GM12892 (cell line): ENCODE measurements at regions not wholly inside any gene's neighbourhood (a gene's known extent, or its start where the extent isn't known, plus 50 kb on each side); places are given as distances from the start of the nearest gene placed in this dataset.

Experiments
- POLR2A ChIP-seq: IDR thresholded peaks from 2 replicates; pipeline ENCODE4 v1.6.1; 2011; ENCODE audit warnings: low read depth, low read length, control low read depth
- POLR2AphosphoS5 ChIP-seq: IDR thresholded peaks from 2 replicates; pipeline ENCODE4 v1.6.1; 2011; ENCODE audit warnings: low read depth, low read length, control low read depth
- TAF1 ChIP-seq: IDR thresholded peaks from 2 replicates; pipeline ENCODE4 v1.6.1; 2011; ENCODE audit warnings: low read depth, mild to moderate bottlenecking, control low read depth, low read length, borderline replicate concordance

DNA sequence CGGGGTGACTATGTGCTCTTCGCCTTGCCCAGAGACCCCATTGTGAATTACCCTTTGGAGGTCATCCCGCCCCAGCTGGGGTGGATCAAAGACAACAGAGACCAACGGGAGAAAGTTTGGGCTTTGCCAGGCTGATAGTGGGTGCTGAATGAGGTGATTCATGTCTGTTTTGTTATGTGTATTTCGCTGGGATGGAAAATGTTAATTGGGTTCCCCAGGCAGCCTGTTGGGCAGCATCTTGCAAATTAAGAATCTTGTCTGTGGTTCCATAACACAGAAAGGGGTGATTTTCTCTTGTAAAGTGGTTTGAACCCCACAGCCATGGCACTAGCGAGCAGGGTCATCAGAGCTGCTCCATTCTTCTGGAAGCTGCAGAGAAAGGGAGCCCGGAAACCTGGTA lies 63.1 kb upstream of the UNC93A start:
- no peak for TF ChIP-seq TAF1
- TF ChIP-seq POLR2A = no peak
- no peak for TF ChIP-seq POLR2AphosphoS5
